K562 (cell line): ENCODE measurements at regions not wholly inside any gene's neighbourhood (a gene's known extent, or its start where the extent isn't known, plus 50 kb on each side); places are given as distances from the start of the nearest gene placed in this dataset.

Experiments
- ARHGAP35 ChIP-seq: fragments of 450-650 bp; IDR thresholded peaks from 2 replicates; pipeline ENCODE4 v1.6.1; 2018; ENCODE audit not compliant: partially characterized antibody
- CTCF ChIP-seq, 3 experiments: IDR thresholded peaks in 2 of 3; conservative IDR thresholded peaks in 1 of 3; 2 replicates each; pipeline ENCODE4 v1.5.1; 2011 to 2012; ENCODE audit warnings: low read length in 3 of 3, mild to moderate bottlenecking in 3 of 3, control low read depth in 2 of 3, improper control_type of control experiment in 1 of 3, inconsistent platforms in 1 of 3, low read depth in 1 of 3, mixed read lengths in 1 of 3, moderate library complexity in 1 of 3; ENCODE audit not compliant: insufficient read depth in 2 of 3
- MAFK ChIP-seq: IDR thresholded peaks from 2 replicates; pipeline ENCODE4 v1.6.1; 2011; ENCODE audit warnings: low read length, improper control_type of control experiment
- MAX ChIP-seq: sonication (generic); formaldehyde crosslinking; IDR thresholded peaks from 2 replicates; pipeline ENCODE4 v1.9.0; 2022; ENCODE audit warnings: mild to moderate bottlenecking, missing genetic modification reagents
- POLR2A ChIP-seq: fragments of 450-650 bp; conservative IDR thresholded peaks from 2 replicates; pipeline ENCODE4 v1.6.1; 2016
- POLR2B ChIP-seq: fragments of 450-650 bp; IDR thresholded peaks from 2 replicates; pipeline ENCODE4 v1.6.1; 2018; ENCODE audit warnings: low read depth; ENCODE audit not compliant: partially characterized antibody
- RFX5 ChIP-seq: IDR thresholded peaks from 2 replicates; pipeline ENCODE4 v1.6.1; 2011; ENCODE audit warnings: low read depth, mild to moderate bottlenecking, improper control_type of control experiment, low read length
- SNRNP70 ChIP-seq: fragments of 200-400 bp; formaldehyde crosslinking; optimal IDR thresholded peaks from 2 replicates; pipeline ENCODE3; 2017; ENCODE audit warnings: low read depth, low read length
- TAF1 ChIP-seq: IDR thresholded peaks from 2 replicates; pipeline ENCODE4 v1.6.1; 2011; ENCODE audit warnings: mild to moderate bottlenecking, low read length, moderate library complexity; ENCODE audit not compliant: insufficient read depth, control insufficient read depth, severe bottlenecking; ENCODE audit errors: extremely low read depth
- TCF7 ChIP-seq: sonication (generic); IDR thresholded peaks from 2 replicates; pipeline ENCODE4 v1.6.1; 2016; ENCODE audit warnings: antibody characterized with exemption, borderline replicate concordance
- ZBTB33 ChIP-seq: sonication (generic); formaldehyde crosslinking; IDR thresholded peaks from 2 replicates; pipeline ENCODE4 v1.8.1; 2023; ENCODE audit warnings: mild to moderate bottlenecking, missing genetic modification reagents
- ZNF431 ChIP-seq: sonication (generic); formaldehyde crosslinking; IDR thresholded peaks from 2 replicates; pipeline ENCODE4 v1.8.0; 2022; ENCODE audit warnings: mild to moderate bottlenecking, missing genetic modification reagents

GRCh38 chr7:49692516-49692915 is 80.9 kb upstream of the VWC2 start:
- TF ChIP-seq TAF1 (no peak), CTCF (IDR thresholded peaks at IDR 0.05 in 2 of 3, conservative IDR thresholded peaks at IDR 0.05 in 1 of 3; ENCODE audit: insufficient read depth in 2 of 3, low read depth in 1 of 3, low read length in 3 of 3) (no peak), POLR2A (no peak), SNRNP70 (no peak), ZNF431 (CRISPR knock-in tag) (no peak), RFX5 (no peak), MAFK (no peak), TCF7 (no peak), ZBTB33 (CRISPR knock-in tag) (no peak), POLR2B (no peak), MAX (CRISPR knock-in tag) (no peak), ARHGAP35 (no peak)
